ENCODE measurements at regions not wholly inside any gene's neighbourhood (a gene's known extent, or its start where the extent isn't known, plus 50 kb on each side); places are given as distances from the start of the nearest gene placed in this dataset.
"Not testable (repeated sequence)": the region's sequence is repeated elsewhere in the genome, so short reads cannot be mapped to it uniquely, and the experiment has no call there.

GRCh38 chr5:39696672-39697398 is 272.1 kb upstream of the DAB2 start:
- Histone ChIP-seq H3K27ac (no peak overlapping the region), H3K4me2 (ENCODE audit: low read length) (no peak overlapping the region), H3K79me2 (no peaks in the 10 kb centered on the region), H3K27me3 (ENCODE audit: control insufficient read depth, insufficient read depth, low read length) (no peaks in the 10 kb centered on the region), H3K4me1 (no peaks in the 10 kb centered on the region), H3K4me3 (ENCODE audit: low read depth, low read length) (no peak overlapping the region), H3K9me3 (ENCODE audit: control insufficient read depth, low read length) (no peaks in the 10 kb centered on the region), H2AFZ (no peak overlapping the region), H3K9ac (no peak overlapping the region), H3K36me3 (ENCODE audit: control insufficient read depth, insufficient read depth, low read length) (no peaks in the 10 kb centered on the region)
- TF ChIP-seq CTCF (IDR thresholded peaks at IDR 0.05), result no peak

GRCh38 chr5:39691993-39692392 is 267.2 kb upstream of the DAB2 start:
- H3K27ac ChIP-seq, result no peak overlapping the region
- H3K4me1 ChIP-seq, result no peaks in the 10 kb centered on the region
- no peak overlapping the region for H3K4me3 ChIP-seq (ENCODE audit: low read depth, low read length)
- TF ChIP-seq CTCF (IDR thresholded peaks at IDR 0.05), result no peak
- no peaks in the 10 kb centered on the region for H3K9me3 ChIP-seq (ENCODE audit: control insufficient read depth, low read length)
- H3K27me3 ChIP-seq (ENCODE audit: control insufficient read depth, insufficient read depth, low read length), result no peaks in the 10 kb centered on the region
- no peak overlapping the region for H3K4me2 ChIP-seq (ENCODE audit: low read length)
- H2AFZ ChIP-seq, result no peak overlapping the region
- no peaks in the 10 kb centered on the region for H3K79me2 ChIP-seq
- no peaks in the 10 kb centered on the region for H3K36me3 ChIP-seq (ENCODE audit: control insufficient read depth, insufficient read depth, low read length)
- H3K9ac ChIP-seq, result no peak overlapping the region

- H3K27ac ChIP-seq, result no peak overlapping the region
- H3K36me3 ChIP-seq (ENCODE audit: control insufficient read depth, insufficient read depth, low read length), result no peaks in the 10 kb centered on the region
- no peaks in the 10 kb centered on the region for H3K9me3 ChIP-seq (ENCODE audit: control insufficient read depth, low read length)
- H3K4me3 ChIP-seq (ENCODE audit: low read depth, low read length), result no peak overlapping the region
- H3K4me1 ChIP-seq, result no peaks in the 10 kb centered on the region
- no peaks in the 10 kb centered on the region for H3K79me2 ChIP-seq
- no peak overlapping the region for H3K4me2 ChIP-seq (ENCODE audit: low read length)
- no peak overlapping the region for H3K9ac ChIP-seq
- H2AFZ ChIP-seq, result no peak overlapping the region
- no peaks in the 10 kb centered on the region for H3K27me3 ChIP-seq (ENCODE audit: control insufficient read depth, insufficient read depth, low read length)
- no peak for TF ChIP-seq CTCF (IDR thresholded peaks at IDR 0.05)
These were observed 266.4 kb upstream of the DAB2 start for GRCh38 chr5:39691136-39691535.

GRCh38 chr5:39689919-39690318 is 265.1 kb upstream of the DAB2 start:
- H3K9me3 ChIP-seq (ENCODE audit: control insufficient read depth, low read length), result no peaks in the 10 kb centered on the region
- H3K36me3 ChIP-seq (ENCODE audit: control insufficient read depth, insufficient read depth, low read length), result no peaks in the 10 kb centered on the region
- TF ChIP-seq CTCF (IDR thresholded peaks at IDR 0.05), result no peak
- no peak overlapping the region for H3K9ac ChIP-seq
- no peak overlapping the region for H2AFZ ChIP-seq
- no peaks in the 10 kb centered on the region for H3K4me1 ChIP-seq
- no peaks in the 10 kb centered on the region for H3K27me3 ChIP-seq (ENCODE audit: control insufficient read depth, insufficient read depth, low read length)
- no peak overlapping the region for H3K27ac ChIP-seq
- no peaks in the 10 kb centered on the region for H3K79me2 ChIP-seq
- H3K4me3 ChIP-seq (ENCODE audit: low read depth, low read length), result no peak overlapping the region
- H3K4me2 ChIP-seq (ENCODE audit: low read length), result no peak overlapping the region

- H3K36me3 ChIP-seq (ENCODE audit: control insufficient read depth, insufficient read depth, low read length); H3K27me3 ChIP-seq (ENCODE audit: control insufficient read depth, insufficient read depth, low read length); H3K4me1 ChIP-seq; H3K79me2 ChIP-seq; H3K27ac ChIP-seq; H3K9ac ChIP-seq; H3K4me3 ChIP-seq (ENCODE audit: low read depth, low read length); H3K9me3 ChIP-seq (ENCODE audit: control insufficient read depth, low read length); H2AFZ ChIP-seq; H3K4me2 ChIP-seq (ENCODE audit: low read length): not testable (repeated sequence)
These were observed 263.1 kb upstream of the DAB2 start for GRCh38 chr5:39687924-39688323.
